Astrocyte of the cerebellum (primary cell): ENCODE measurements at regions not wholly inside any gene's neighbourhood (a gene's known extent, or its start where the extent isn't known, plus 50 kb on each side); places are given as distances from the start of the nearest gene placed in this dataset.

Source experiments
- DNase-seq: peaks from one replicate; pipeline ENCODE4 v3.0.0-alpha.2; 2011; ENCODE audit warnings: low read depth
- H3K4me3 ChIP-seq: 2 replicates; pipeline ENCODE4 v1.5.1; 2011; ENCODE audit warnings: mild to moderate bottlenecking, low read depth, low read length, moderate library complexity
- in situ Hi-C: cut with HindIII; loops from 2 replicates; pipeline ENCODE4 v1.10.0; 2017; ENCODE audit warnings: low sequenced_read_pairs
- TF ChIP-seq, protein P1 (sequence below): IDR thresholded peaks from 2 replicates; pipeline ENCODE4 v1.5.1; 2012; ENCODE audit warnings: low read length, low read depth, moderate library complexity, mild to moderate bottlenecking; ENCODE audit errors: missing control alignments

GRCh38 chr1:31498376-31499040, 77.8 kb upstream of the TINAGL1 start:
- H3K4me3 ChIP-seq = no peak overlapping the region
- TF ChIP-seq, protein P1, sequence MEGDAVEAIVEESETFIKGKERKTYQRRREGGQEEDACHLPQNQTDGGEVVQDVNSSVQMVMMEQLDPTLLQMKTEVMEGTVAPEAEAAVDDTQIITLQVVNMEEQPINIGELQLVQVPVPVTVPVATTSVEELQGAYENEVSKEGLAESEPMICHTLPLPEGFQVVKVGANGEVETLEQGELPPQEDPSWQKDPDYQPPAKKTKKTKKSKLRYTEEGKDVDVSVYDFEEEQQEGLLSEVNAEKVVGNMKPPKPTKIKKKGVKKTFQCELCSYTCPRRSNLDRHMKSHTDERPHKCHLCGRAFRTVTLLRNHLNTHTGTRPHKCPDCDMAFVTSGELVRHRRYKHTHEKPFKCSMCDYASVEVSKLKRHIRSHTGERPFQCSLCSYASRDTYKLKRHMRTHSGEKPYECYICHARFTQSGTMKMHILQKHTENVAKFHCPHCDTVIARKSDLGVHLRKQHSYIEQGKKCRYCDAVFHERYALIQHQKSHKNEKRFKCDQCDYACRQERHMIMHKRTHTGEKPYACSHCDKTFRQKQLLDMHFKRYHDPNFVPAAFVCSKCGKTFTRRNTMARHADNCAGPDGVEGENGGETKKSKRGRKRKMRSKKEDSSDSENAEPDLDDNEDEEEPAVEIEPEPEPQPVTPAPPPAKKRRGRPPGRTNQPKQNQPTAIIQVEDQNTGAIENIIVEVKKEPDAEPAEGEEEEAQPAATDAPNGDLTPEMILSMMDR = no peak
- no peak for DNase-seq
- in situ Hi-C loops = no loop called here

GRCh38 chr1:31501505-31501904, 74.8 kb upstream of the TINAGL1 start:
- TF ChIP-seq, protein P1 = peak; percentile 30
- H3K4me3 ChIP-seq = no peak overlapping the region
- in situ Hi-C loops = no loop called here
- no peak for DNase-seq

- DNase-seq = no peak
- no peak overlapping the region for H3K4me3 ChIP-seq
- TF ChIP-seq, protein P1 = no peak
- in situ Hi-C loops = no loop called here
These were observed 74.1 kb upstream of the TINAGL1 start for GRCh38 chr1:31502253-31502652.

DNA sequence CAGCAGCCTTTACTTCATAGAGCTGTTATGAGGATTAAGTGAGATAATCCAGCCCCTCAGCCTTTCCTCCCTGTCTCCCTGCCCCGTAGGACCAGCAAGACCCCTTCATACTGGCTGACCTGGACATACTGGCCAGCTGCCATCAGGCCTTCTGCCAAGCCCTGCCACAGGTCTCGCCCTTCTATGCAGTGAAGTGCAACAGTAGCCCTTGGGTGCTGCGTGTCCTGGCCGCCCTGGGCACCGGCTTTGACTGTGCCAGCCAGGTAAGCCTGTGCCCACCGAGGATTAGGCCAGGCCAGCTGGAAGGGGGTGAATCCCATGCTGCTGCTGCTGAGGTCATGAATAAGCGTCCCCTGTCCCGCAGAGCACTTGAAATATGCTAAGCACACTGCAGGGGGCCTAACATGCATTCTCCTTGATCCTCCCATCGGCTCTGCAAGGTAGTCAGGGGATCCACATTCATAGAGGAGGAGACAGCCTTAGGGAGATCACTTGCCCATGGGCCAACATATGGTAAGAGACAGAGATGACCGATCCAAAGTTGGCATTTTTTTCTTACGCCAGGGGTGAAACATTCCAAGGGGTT, 73.3 kb upstream of the TINAGL1 start:
- DNase-seq = no peak
- TF ChIP-seq, protein P1 = no peak
- in situ Hi-C loops = no loop called here
- H3K4me3 ChIP-seq = no peak overlapping the region

GRCh38 chr1:31503570-31503969, 72.7 kb upstream of the TINAGL1 start:
- H3K4me3 ChIP-seq = no peak overlapping the region
- in situ Hi-C loops = no loop called here
- DNase-seq = no peak
- TF ChIP-seq, protein P1 = no peak

- no peak overlapping the region for H3K4me3 ChIP-seq
- DNase-seq = no peak
- TF ChIP-seq, protein P1 = no peak
- in situ Hi-C loops = no loop called here
These were observed 72.3 kb upstream of the TINAGL1 start for GRCh38 chr1:31504001-31504400.
